Trophoblast cell (in vitro differentiated cells and primary cell): ENCODE measurements at regions not wholly inside any gene's neighbourhood (a gene's known extent, or its start where the extent isn't known, plus 50 kb on each side); places are given as distances from the start of the nearest gene placed in this dataset.

Experiments used
- DNase-seq, 2 donors: peaks; one replicate each; pipeline ENCODE4 v3.0.0-alpha.2; 2016
- H2AFZ ChIP-seq: 2 replicates; pipeline ENCODE4 v1.6.1; 2013; ENCODE audit warnings: low read length, moderate library complexity, mild to moderate bottlenecking; ENCODE audit not compliant: insufficient read depth, poor library complexity
- H2AK5ac ChIP-seq: 2 replicates; pipeline ENCODE4 v1.6.1; 2013; ENCODE audit warnings: mild to moderate bottlenecking, low read length
- H2BK120ac ChIP-seq: 2 replicates; pipeline ENCODE4 v1.6.1; 2013; ENCODE audit warnings: low read length, mild to moderate bottlenecking, moderate library complexity; ENCODE audit not compliant: insufficient read depth, poor library complexity
- H2BK12ac ChIP-seq: 2 replicates; pipeline ENCODE4 v1.6.1; 2013; ENCODE audit warnings: mild to moderate bottlenecking, low read length, moderate library complexity
- H2BK5ac ChIP-seq: 2 replicates; pipeline ENCODE4 v1.6.1; 2013; ENCODE audit warnings: low read length, low read depth, moderate library complexity, mild to moderate bottlenecking; ENCODE audit not compliant: poor library complexity
- H3K14ac ChIP-seq: 2 replicates; pipeline ENCODE4 v1.6.1; 2013; ENCODE audit warnings: mild to moderate bottlenecking, low read length
- H3K18ac ChIP-seq: 2 replicates; pipeline ENCODE4 v1.6.1; 2013; ENCODE audit warnings: mild to moderate bottlenecking, low read length
- H3K23ac ChIP-seq: 2 replicates; pipeline ENCODE4 v1.6.1; 2013; ENCODE audit warnings: low read length
- H3K27ac ChIP-seq: 2 replicates; pipeline ENCODE4 v1.5.1; 2013; ENCODE audit warnings: low read depth, mild to moderate bottlenecking, inconsistent platforms, low read length, moderate library complexity
- H3K27me3 ChIP-seq: 2 replicates; pipeline ENCODE4 v1.6.1; 2013; ENCODE audit warnings: inconsistent platforms, mild to moderate bottlenecking, low read length, moderate library complexity; ENCODE audit not compliant: insufficient read depth
- H3K36me3 ChIP-seq, 2 experiments: 1 replicate in 1 of 2; 2 replicates in 1 of 2; pipeline ENCODE4 v1.6.1; 2013; ENCODE audit warnings: low read length in 2 of 2, mild to moderate bottlenecking in 2 of 2, moderate library complexity in 1 of 2; ENCODE audit not compliant: insufficient read depth in 2 of 2, control insufficient read depth in 1 of 2
- H3K4ac ChIP-seq: 2 replicates; pipeline ENCODE4 v1.6.1; 2013; ENCODE audit warnings: low read depth, mild to moderate bottlenecking, low read length, moderate library complexity
- H3K4me1 ChIP-seq, 2 experiments: 1 replicate in 1 of 2; 2 replicates in 1 of 2; pipeline ENCODE4 v1.6.1; 2013; ENCODE audit warnings: low read length in 2 of 2, mild to moderate bottlenecking in 2 of 2, moderate library complexity in 1 of 2; ENCODE audit not compliant: insufficient read depth in 2 of 2, control insufficient read depth in 1 of 2
- H3K4me2 ChIP-seq: 2 replicates; pipeline ENCODE4 v1.6.1; 2013; ENCODE audit warnings: inconsistent platforms, mild to moderate bottlenecking, low read length, moderate library complexity
- H3K4me3 ChIP-seq: 2 replicates; pipeline ENCODE4 v1.5.1; 2013; ENCODE audit warnings: mild to moderate bottlenecking, low read depth, low read length, inconsistent platforms
- H3K79me1 ChIP-seq: one replicate; pipeline ENCODE4 v1.6.1; 2013; ENCODE audit warnings: low read length
- H3K79me2 ChIP-seq: 2 replicates; pipeline ENCODE4 v1.6.1; 2013; ENCODE audit warnings: low read length, mild to moderate bottlenecking; ENCODE audit not compliant: control insufficient read depth, insufficient read depth, poor library complexity
- H3K9ac ChIP-seq: 2 replicates; pipeline ENCODE4 v1.6.1; 2013; ENCODE audit warnings: mild to moderate bottlenecking, low read length
- H3K9me3 ChIP-seq: 2 replicates; pipeline ENCODE4 v1.6.1; 2013; ENCODE audit warnings: low read depth, mild to moderate bottlenecking, control low read depth, inconsistent platforms, low read length; ENCODE audit not compliant: insufficient read depth
- H4K12ac ChIP-seq: 2 replicates; pipeline ENCODE4 v1.6.1; 2013; ENCODE audit warnings: low read depth, mild to moderate bottlenecking, low read length, moderate library complexity
- H4K8ac ChIP-seq: 2 replicates; pipeline ENCODE4 v1.6.1; 2013; ENCODE audit warnings: low read depth, mild to moderate bottlenecking, low read length, moderate library complexity
- H4K91ac ChIP-seq: one replicate; pipeline ENCODE4 v1.6.1; 2013; ENCODE audit warnings: low read depth, mild to moderate bottlenecking, low read length, moderate library complexity
- WGBS: extraction: QIAGEN DNeasy Blood & Tissue Kit; methylation state at CpG from one replicate; pipeline ENCODE4 v1.1.7; 2013; ENCODE audit warnings: missing lambda C conversion rate; ENCODE audit not compliant: insufficient read length, insufficient coverage; ENCODE audit errors: extremely low coverage; 5-methylcytosine and 5-hydroxymethylcytosine counted together

- DNase-seq = no peak
- no peaks in the 10 kb centered on the region for H3K79me2 ChIP-seq
- no peak overlapping the region for H2BK5ac ChIP-seq
- H3K27me3 ChIP-seq = no peaks in the 10 kb centered on the region
- H3K4me3 ChIP-seq = no peak overlapping the region
- no peak overlapping the region for H3K4me2 ChIP-seq
- H4K91ac ChIP-seq = no peak overlapping the region
- H2BK12ac ChIP-seq = no peak overlapping the region
- no peaks in the 10 kb centered on the region for H3K79me1 ChIP-seq
- H3K9me3 ChIP-seq = no peaks in the 10 kb centered on the region
- WGBS = no CpG with 5 or more reads among the region's 1 CpG
- no peak overlapping the region for H3K14ac ChIP-seq
- no peak overlapping the region for H2AFZ ChIP-seq
- H2AK5ac ChIP-seq = no peak overlapping the region
- no peaks in the 10 kb centered on the region for H3K4me1 ChIP-seq
- no peak overlapping the region for H4K8ac ChIP-seq
- H3K36me3 ChIP-seq = no peaks in the 10 kb centered on the region
- no peak overlapping the region for H3K27ac ChIP-seq
- H4K12ac ChIP-seq = no peak overlapping the region
- no peak overlapping the region for H3K18ac ChIP-seq
- no peak overlapping the region for H3K4ac ChIP-seq
- H3K9ac ChIP-seq = no peak overlapping the region
- no peak overlapping the region for H3K23ac ChIP-seq
- no peak overlapping the region for H2BK120ac ChIP-seq
These were observed 272.5 kb downstream of the TMEM38B start for GRCh38 chr9:105966834-105967233.

- Histone ChIP-seq H3K36me3 (no peaks in the 10 kb centered on the region), H3K79me1 (no peaks in the 10 kb centered on the region), H3K4me2 (no peak overlapping the region), H3K79me2 (no peaks in the 10 kb centered on the region), H4K8ac (no peak overlapping the region), H3K23ac (no peak overlapping the region), H3K4ac (no peak overlapping the region), H3K9ac (no peak overlapping the region), H3K27ac (no peak overlapping the region), H3K9me3 (no peaks in the 10 kb centered on the region), H3K18ac (no peak overlapping the region), H4K12ac (no peak overlapping the region), H3K27me3 (no peaks in the 10 kb centered on the region), H2AK5ac (no peak overlapping the region), H2AFZ (no peak overlapping the region), H2BK5ac (no peak overlapping the region), H2BK120ac (no peak overlapping the region), H2BK12ac (no peak overlapping the region), H4K91ac (no peak overlapping the region), H3K14ac (no peak overlapping the region), H3K4me3 (no peak overlapping the region), H3K4me1 (no peaks in the 10 kb centered on the region)
- DNase-seq = no peak
- no CpG with 5 or more reads among the region's 1 CpG for WGBS
These were observed 272.9 kb downstream of the TMEM38B start for GRCh38 chr9:105967248-105967647.

- H3K79me2 ChIP-seq = no peaks in the 10 kb centered on the region
- no peak overlapping the region for H3K4ac ChIP-seq
- H3K18ac ChIP-seq = no peak overlapping the region
- no peak overlapping the region for H2BK12ac ChIP-seq
- no peak overlapping the region for H3K4me2 ChIP-seq
- H3K4me1 ChIP-seq = no peaks in the 10 kb centered on the region
- no peak for DNase-seq
- H4K91ac ChIP-seq = no peak overlapping the region
- H4K8ac ChIP-seq = no peak overlapping the region
- H3K36me3 ChIP-seq = no peaks in the 10 kb centered on the region
- H3K4me3 ChIP-seq = no peak overlapping the region
- no peaks in the 10 kb centered on the region for H3K9me3 ChIP-seq
- no peaks in the 10 kb centered on the region for H3K79me1 ChIP-seq
- no peak overlapping the region for H3K14ac ChIP-seq
- H3K27me3 ChIP-seq = no peaks in the 10 kb centered on the region
- H2AK5ac ChIP-seq = no peak overlapping the region
- no peak overlapping the region for H3K27ac ChIP-seq
- H3K9ac ChIP-seq = no peak overlapping the region
- H2BK120ac ChIP-seq = no peak overlapping the region
- H4K12ac ChIP-seq = no peak overlapping the region
- no CpG with 5 or more reads among the region's 2 CpGs for WGBS
- no peak overlapping the region for H3K23ac ChIP-seq
- H2AFZ ChIP-seq = no peak overlapping the region
- no peak overlapping the region for H2BK5ac ChIP-seq
These were observed 273.5 kb downstream of the TMEM38B start for GRCh38 chr9:105967797-105968196.

GRCh38 chr9:105968811-105969466 lies 274.6 kb downstream of the TMEM38B start:
- no CpG with 5 or more reads among the region's 4 CpGs for whole genome bisulfite sequencing
- H4K8ac ChIP-seq = no peak overlapping the region
- no peak overlapping the region for H4K91ac ChIP-seq
- H3K79me1 ChIP-seq = no peaks in the 10 kb centered on the region
- peak in 1 of 2 donors; percentile 47 for DNase-seq
- no peak overlapping the region for H2BK12ac ChIP-seq
- no peaks in the 10 kb centered on the region for H3K36me3 ChIP-seq
- H2BK120ac ChIP-seq = no peak overlapping the region
- no peak overlapping the region for H3K4ac ChIP-seq
- no peak overlapping the region for H3K4me3 ChIP-seq
- no peak overlapping the region for H2AK5ac ChIP-seq
- H3K79me2 ChIP-seq = no peaks in the 10 kb centered on the region
- no peak overlapping the region for H3K9ac ChIP-seq
- H3K27me3 ChIP-seq = no peaks in the 10 kb centered on the region
- no peak overlapping the region for H3K4me2 ChIP-seq
- no peak overlapping the region for H3K23ac ChIP-seq
- no peak overlapping the region for H2BK5ac ChIP-seq
- no peak overlapping the region for H2AFZ ChIP-seq
- no peak overlapping the region for H3K27ac ChIP-seq
- H3K18ac ChIP-seq = no peak overlapping the region
- no peak overlapping the region for H4K12ac ChIP-seq
- H3K4me1 ChIP-seq = no peaks in the 10 kb centered on the region
- no peak overlapping the region for H3K14ac ChIP-seq
- no peaks in the 10 kb centered on the region for H3K9me3 ChIP-seq
